Sigmoid colon (tissue), 4 donors: ENCODE measurements at regions not wholly inside any gene's neighbourhood (a gene's known extent, or its start where the extent isn't known, plus 50 kb on each side); places are given as distances from the start of the nearest gene placed in this dataset.

ENCODE experiments used
- CTCF ChIP-seq, 4 experiments: fragments of 450-650 bp in 3 of 4; fragments of 200-600 bp in 1 of 4; IDR thresholded peaks; one replicate each; pipeline ENCODE4 v1.5.1; 2016 to 2019; ENCODE audit warnings: antibody characterized with exemption in 4 of 4, mild to moderate bottlenecking in 3 of 4, moderate library complexity in 2 of 4
- EP300 ChIP-seq, 4 donors: sonication (generic); formaldehyde crosslinking; IDR thresholded peaks; one replicate each; pipeline ENCODE4 v1.6.1; 2017; ENCODE audit warnings: antibody characterized with exemption in 4 of 4
- POLR2A ChIP-seq, 2 donors: fragments of 450-650 bp; IDR thresholded peaks; one replicate each; pipeline ENCODE4 v1.6.1; 2016; ENCODE audit warnings: antibody characterized with exemption in 2 of 2, mild to moderate bottlenecking in 2 of 2, moderate library complexity in 2 of 2
- POLR2AphosphoS5 ChIP-seq, 4 donors: sonication (generic); formaldehyde crosslinking; IDR thresholded peaks; one replicate each; pipeline ENCODE4 v1.6.1; 2017; ENCODE audit warnings: antibody characterized with exemption in 4 of 4

GRCh38 chr2:123283431-123283830 is 741.7 kb upstream of the CNTNAP5 start:
- TF ChIP-seq POLR2A (IDR thresholded peaks at IDR 0.05): no peak
- no peak for TF ChIP-seq CTCF (IDR thresholded peaks at IDR 0.05)
- no peak for TF ChIP-seq POLR2AphosphoS5 (IDR thresholded peaks at IDR 0.05)
- TF ChIP-seq EP300 (IDR thresholded peaks at IDR 0.05): no peak
